HG02623 (cell line): ENCODE measurements at regions not wholly inside any gene's neighbourhood (a gene's known extent, or its start where the extent isn't known, plus 50 kb on each side); places are given as distances from the start of the nearest gene placed in this dataset.
A peak's percentile ranks its signal among the peaks of the same experiment; 100 is the strongest.

Experiments
- ATAC-seq: cut with Tn5 transposase; IDR thresholded peaks from one replicate; pipeline ENCODE4 v1.9.1; 2021; ENCODE audit warnings: moderate library complexity; ENCODE audit not compliant: unreplicated experiment

DNA sequence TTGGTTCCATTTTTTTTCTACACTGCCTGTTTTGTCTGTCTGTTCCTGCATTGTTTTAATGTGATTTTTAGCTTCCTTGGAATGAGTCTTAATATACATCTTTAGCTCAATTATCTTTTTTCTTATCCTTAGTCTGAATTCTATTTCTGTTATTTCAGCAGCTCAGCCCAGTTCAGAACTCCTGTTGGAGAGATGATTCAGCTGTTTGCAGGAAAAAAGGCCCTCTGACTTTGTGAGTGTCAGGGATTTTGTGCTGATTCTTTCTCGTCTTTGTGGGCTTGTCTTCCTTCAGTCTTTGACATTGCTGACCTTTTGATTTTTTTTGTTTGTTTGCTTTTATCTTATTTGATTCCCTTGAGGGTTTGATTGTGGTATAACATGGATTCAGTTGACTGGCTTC lies 343.2 kb upstream of the TRAM1L1 start:
- no peak for ATAC-seq

DNA sequence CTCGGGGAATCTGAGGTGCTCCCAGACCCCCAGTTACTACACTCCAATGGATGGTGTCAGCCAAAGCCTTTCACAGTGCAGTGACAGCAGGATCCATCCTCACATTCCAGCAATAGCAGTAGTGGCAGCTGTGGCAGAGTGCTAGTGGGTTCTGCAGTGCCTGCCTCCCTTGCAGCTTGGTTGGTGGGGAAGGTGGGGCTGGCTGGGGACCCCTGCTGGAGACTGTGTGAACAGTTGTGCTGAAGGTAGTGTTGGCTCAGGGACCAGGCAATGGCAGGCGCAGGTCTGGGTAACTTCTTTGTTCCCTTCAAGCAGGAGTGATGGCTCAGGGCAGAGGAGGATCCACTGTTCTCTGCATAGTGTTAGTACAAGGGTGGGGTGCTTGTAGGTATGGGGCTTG lies 343.7 kb upstream of the TRAM1L1 start:
- no peak for ATAC-seq

DNA sequence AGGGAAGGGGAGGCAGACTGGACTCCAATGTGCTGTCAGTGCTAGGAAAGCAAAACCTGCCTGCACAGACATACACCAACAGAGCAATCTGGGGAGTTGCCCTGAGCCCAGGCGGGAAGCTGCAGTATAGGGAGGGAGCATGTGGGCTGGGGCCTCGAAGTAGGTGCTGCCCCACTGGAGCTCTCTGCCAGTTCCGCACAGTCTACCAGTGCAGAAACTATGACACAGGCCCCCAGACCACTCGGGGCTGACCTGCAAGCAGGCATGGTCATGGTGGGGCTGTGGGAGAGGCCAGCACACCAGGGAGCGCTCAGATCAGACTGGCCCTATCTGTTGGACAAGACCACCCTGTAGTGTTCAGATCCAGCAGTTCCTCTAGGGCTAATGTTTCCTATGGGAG lies 344.1 kb upstream of the TRAM1L1 start:
- ATAC-seq = no peak

DNA sequence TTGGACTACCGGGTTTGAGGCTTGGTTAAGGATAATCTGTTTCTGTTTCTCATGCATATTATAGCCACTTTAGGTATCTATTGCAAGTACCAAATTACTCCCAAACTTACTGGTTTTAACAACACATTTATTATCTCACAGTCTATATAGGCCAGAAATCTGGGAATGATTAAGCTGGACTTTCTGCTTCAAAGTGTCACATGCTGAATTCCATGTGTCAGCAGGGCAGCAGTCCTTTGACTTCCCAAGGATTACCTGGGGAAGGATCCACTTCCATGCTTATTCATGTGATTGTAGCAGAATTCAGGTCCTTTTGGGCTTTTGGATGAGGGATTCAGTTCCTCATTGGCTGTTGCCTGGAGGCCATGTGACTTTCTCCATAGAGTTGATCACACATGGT lies 349.0 kb upstream of the TRAM1L1 start:
- ATAC-seq = no peak

DNA sequence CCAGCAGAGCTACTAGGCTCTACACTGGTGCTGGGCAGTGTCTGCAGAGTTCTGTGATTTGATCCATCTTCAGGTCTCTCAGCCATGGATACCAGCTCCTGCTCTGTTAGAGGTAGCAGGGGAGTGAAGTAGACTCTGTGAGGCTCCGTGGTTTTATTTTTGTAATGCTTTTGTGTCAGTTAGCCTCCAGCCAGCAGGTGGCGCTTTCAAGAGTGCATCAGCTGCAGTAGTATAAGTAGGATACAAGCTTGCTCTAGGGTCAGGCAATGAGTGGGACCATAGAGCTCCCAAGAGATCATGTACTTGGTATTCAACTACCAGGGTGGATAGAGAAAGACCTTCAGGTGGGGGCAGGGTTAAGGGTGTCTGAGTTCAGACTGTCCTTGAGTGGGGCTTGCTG lies 362.5 kb upstream of the TRAM1L1 start:
- ATAC-seq = peak; percentile 61

DNA sequence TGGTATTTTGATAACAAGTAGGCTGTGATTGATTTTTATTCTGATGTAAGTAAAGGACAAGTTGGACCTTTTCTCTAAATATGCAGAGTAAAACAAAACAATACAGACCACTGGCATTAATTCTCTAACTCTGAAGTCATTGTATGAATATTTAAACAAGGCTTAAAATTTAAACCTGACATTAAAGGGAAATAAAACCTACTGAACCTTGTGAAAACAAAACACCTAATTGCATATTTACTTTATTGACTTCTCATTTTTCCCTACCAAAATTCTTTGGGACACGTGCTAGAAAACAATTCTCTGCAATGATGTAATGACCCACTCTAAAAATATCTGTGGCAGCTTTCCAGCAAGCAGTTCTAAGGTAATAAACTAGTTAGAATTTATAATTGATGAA lies 369.7 kb upstream of the TRAM1L1 start:
- ATAC-seq = no peak

DNA sequence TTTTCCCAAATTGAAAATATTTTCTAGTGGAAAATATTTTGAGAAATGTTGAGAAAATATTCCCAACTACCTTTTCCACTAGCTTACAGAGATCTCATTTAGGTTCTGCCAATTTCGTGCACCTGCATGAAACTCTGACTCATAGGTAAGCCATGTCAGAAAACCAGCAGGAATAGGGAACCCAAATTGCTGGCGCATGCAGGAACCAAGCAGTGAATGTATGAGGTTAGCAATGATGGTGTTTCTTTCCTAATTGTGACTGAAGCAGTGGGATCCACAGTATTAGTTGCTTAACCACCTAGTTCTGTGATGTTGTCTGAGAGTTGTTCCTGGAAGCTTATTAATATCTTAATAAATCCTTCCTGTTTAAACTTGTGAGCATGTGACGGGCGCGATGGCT lies 381.0 kb upstream of the TRAM1L1 start:
- ATAC-seq = no peak

DNA sequence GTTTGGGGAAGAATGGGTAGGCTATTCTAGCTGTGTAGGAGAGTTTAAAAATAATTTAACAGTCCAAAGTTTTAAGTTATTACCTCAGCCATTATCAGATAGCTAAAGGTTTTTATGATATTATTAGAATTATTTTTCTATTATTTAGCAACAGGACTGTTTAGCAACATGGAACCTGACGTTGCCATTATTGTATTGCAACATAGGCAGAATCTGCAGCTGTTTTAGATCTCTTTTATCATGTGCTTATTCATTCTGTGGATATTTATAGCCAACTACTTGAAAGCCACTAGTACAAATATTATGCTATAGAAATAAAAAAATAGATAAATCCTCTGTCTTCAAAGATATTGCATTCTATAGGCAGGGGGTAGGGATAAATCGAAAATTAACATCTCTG lies 382.0 kb upstream of the TRAM1L1 start:
- ATAC-seq = no peak

DNA sequence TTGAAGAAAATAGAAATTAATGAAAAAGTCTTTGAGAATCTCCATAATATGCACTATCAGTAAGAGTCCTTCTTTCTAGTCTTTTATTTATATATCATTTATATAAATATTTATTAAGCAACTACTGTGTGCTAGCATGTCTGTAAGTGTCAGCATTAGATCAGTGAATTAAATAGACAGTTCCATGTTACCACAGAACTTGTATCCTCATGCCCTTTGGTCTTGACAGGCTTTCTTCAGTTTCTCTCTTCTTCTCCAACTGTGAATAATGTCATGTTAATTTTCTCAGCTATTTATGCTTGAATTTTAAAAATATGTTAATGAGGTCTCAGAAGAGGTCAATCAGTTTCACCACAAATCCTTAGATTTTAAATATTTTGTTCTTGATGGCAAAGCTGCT lies 389.6 kb upstream of the TRAM1L1 start:
- ATAC-seq = no peak

DNA sequence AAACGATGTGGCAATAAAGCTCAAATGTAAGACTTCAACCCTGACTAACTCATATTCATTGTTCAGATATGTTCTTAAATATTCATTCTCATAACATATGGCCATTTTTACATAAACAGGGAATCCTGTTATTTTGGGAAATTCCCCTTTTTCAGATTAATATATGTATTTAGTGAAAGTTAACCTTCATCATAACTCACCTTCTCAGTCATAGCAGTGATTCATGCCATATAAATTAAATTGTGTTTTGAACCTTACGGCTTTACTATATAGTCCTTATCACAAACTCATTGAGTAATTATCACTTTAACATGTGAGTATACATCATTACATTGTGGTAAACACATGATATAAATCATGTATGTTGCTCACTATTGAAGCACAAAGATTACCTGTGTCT lies 392.5 kb upstream of the TRAM1L1 start:
- ATAC-seq = no peak

DNA sequence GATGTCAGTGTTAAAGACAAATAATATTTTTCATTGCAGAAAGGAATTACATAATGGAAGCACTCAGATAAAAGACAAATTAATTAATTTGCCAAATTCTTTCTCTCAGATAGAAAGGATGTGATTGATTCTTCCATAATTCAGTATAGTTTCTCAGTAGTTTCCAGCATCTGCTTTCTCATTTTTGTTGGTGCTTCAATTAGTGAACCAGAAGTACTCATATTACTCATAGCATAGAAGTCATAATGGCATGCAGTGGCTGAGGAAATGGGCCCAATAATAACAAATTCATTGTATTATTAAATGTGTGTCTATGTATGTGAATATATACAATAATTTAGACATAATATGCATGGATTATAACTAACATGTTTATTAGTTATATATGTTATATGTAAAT lies 393.3 kb upstream of the TRAM1L1 start:
- no peak for ATAC-seq

DNA sequence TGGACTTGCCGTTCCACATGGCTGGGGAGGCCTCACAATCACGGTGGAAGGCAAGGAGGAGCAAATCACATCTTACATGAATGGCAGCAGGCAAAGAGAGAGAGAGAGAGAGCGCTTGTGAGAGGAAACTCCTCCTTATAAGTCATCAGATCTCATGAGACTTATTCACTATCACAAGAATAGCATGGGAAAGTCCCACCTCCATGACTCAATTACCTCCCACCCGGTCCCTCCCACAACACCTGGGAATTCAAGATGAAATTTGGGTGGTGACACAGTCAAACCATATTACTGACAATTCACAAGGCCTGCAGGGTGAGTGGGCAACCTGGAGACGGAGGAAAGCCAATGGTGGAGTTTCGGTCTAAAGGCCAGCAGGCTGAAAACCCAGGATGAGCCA lies 394.3 kb upstream of the TRAM1L1 start:
- no peak for ATAC-seq

DNA sequence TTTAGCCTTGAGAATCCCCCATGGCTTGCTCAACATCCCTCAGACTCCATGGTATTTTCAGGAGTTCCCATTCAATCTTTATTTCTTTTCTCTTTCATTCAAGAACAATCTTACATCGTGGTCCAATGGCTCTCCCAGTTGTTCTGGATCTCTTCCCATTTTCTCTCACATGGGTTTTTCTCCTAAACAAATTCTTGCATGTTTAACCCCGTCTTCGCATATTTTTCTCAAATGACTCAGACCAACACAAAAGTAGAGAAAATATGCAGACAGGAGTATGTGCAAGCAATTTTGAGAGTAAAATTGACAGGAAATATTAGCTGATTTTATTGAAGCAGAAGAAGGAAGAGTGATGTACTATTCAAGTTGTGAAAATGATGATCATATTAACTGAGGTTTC lies 396.4 kb upstream of the TRAM1L1 start:
- ATAC-seq = no peak

DNA sequence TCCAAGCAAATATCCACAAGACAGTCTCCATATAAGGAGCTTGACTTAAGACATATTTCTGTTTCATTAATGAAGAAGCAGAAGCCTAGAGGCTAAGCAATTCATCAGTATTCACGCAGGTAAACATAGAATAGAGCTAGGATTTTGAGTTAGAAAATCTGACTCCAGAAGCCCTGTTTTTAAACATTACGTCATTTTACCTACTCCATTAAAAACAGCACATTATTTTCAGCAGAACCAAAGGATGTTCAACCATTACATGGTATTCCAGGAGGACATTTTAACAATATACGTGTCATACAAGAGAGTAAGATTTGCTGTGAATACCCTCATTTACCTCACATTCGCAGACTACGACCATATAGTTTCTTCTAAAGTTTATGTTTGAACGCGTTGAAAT lies 403.3 kb upstream of the TRAM1L1 start:
- ATAC-seq = no peak

DNA sequence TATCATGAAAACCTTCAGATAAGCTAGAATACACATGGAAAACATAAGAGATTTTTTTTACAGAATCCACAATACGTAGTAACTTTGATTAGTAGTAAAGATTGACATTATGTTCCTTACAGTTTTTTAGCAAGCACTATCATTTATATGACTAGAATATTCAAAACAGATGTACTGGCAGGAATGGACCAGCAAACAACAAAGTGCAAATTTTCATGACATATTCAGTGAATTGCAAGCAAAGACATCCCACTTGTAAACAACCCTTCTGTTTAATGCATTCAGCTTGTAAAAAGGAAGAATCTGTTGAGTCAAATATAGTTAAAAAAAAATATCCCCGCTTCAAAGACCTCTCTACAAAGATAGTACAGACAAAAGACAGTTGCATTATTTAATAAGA lies 403.7 kb upstream of the TRAM1L1 start:
- ATAC-seq = no peak

DNA sequence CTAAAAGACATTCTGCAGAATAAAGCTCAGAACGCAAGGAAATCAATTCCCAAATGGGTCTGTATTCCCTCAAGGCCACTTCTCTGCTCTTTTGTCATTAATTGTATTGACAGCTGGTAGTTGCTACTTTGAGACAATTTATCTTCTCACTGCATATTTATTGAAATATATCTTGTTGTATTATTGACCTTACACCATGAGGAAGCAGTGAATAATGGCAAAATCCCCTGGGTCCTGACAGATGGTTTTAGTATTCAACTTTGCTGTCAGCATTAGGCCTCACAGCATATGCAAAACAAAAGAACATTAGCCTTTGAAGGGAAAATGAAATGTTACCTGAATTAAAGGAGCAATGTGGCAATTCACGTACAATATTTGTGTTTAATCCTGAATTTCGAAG lies 406.1 kb upstream of the TRAM1L1 start:
- ATAC-seq = no peak

DNA sequence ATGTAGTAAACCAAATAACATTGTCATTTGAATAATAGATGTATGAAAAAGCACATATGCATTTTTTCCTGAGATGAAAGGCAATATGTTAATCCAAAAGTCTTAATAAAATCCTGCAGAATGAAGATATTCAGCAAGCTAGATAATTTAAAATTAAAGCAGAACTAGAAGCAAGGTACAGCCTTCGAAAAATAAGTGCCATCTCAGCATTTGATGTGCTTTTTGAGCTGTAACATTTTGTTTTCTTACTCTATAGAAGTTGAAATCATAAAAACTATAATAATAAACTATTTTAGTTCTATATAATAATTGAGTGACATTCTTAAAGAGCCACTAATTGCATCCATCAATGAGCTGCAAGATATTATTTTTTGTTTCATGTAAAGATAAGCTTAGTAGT lies 410.4 kb upstream of the TRAM1L1 start:
- ATAC-seq = no peak

DNA sequence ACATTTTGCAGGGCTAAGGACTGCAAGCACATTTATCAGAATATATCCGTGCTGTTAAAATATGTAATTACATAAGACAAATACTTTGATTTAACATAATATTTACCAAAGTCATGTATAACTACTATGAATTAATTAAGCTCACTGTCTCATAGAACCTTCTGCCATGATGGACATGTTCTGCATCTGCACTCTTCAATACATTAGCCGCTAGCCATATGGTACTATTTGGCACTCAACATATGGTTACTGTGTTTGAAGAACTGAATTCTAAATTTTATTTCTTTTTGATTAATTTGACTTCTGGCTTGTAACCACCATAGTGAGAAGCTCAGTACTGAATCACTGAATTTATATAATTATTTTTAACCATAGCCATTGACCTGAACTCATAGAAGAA lies 427.0 kb upstream of the TRAM1L1 start:
- ATAC-seq = no peak

DNA sequence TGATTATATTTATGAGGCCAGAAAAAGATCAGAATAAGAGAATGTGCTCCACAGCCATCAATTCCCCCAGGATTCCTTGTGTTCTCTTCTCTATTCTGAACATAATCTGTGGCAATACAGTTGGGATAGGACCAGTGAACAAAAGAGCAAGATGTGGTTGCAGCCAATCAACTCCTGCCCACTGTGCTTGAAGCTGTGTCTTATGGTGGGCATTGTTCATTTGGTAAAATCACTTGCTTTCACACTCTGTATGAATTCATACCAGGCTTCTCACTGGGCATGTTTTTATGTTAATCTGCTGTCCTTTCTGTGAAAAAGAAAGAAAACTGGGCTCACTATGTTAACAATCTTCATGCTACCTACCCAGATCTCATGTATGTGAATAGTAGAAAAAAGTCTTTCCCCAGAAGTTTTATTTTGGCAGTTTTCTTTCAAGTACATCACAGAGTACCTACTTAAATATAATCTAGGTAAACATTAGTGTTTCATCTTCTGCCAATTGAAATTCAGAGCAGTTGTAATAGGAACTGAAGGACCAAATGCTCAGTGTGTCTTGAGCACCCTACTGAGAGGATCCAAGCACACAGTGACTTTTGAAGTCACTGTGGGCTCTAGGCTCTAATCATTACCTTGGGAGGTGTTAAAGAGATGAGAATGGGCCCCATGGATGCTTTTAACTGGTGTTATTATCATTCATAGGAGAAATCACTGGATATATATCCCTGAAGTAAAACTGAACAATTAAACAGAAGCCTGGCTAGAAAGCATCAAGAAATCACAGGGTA lies 429.2 kb upstream of the TRAM1L1 start:
- ATAC-seq = no peak

DNA sequence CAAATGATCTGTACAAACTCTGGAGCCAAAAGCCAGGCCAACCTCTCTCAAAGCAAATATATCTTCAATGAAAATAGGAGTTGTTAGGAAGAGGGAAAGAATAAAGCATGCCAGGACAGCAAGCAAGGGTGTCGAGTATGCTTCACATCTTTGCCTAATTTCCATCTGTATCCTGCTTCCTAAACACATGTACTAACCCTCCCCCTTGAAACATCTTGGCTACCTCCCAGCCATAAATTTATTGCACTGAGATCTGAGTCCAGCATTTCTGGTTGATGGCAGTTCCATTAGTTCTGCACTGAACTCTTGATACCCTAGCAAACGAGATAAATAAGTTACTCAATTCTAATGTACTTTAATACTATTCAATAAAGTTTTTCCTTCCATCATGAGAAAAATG lies 430.5 kb upstream of the TRAM1L1 start:
- no peak for ATAC-seq

DNA sequence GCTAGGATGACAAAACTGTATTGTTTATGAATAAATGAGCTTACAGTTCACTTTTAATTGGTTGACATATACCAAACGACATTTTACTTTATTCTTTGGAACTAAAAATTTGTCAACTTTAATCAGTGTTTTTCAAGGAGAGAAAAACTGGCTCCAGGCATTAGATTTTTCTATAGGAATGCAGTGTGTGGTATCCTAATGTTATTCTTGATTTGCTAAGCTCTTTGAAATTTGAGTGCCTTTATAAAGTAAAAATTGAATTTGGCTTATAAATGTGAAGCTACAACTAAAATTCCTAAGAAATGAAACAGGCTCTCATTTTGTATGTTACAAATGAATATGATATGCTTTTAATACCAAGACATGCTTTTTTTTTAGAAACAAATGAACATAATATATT lies 442.2 kb upstream of the TRAM1L1 start:
- no peak for ATAC-seq

DNA sequence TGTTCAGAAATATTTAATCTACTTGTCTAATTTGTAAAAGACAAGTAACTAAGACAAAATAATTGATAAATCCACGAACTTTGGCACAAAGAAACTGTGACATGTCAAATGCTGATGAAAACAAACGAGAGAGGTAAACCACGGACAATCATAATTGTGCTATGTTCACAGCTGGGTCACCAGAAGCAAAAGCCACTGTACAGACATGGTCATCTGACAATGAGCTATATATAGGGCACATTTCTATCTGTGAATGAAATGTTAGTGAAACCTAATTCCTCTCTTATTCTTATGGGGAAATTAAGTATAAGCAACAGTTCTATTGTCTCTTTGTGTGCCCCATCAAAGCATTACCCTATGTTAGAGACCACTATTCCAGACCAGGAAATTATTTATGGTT lies 444.0 kb upstream of the TRAM1L1 start:
- ATAC-seq = no peak

DNA sequence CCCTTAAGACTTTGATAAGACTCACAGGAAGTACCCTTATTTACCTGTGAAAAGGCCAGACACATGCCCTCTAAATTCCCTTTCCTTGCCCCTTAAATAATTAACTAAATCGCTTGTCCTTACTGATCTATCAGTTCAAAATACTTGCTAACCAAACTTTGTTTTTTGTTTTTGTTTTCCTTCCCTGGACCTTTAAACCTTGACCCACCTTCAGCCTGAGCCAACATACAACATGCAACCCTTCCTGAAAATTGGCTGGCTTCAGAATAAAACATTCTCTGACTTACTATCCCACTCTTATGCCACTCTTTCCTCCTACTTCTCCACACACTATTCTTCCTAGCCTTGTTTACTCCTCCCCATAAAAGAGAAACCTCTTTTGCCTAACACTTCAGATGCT lies 448.1 kb upstream of the TRAM1L1 start:
- no peak for ATAC-seq
